Activated CD4-positive, alpha-beta T cell treated with anti-CD3 and anti-CD28 coated beads, Interleukin-2, amount 10 ng/mL, durations not matched to agents 7 days and 5 days (primary cell): ENCODE measurements at regions not wholly inside any gene's neighbourhood (a gene's known extent, or its start where the extent isn't known, plus 50 kb on each side); places are given as distances from the start of the nearest gene placed in this dataset.
A peak's percentile ranks its signal among the peaks of the same experiment; 100 is the strongest.

ENCODE experiments used
- CTCF ChIA-PET: fragments of 350-600 bp; sonication (Branson Sonifier 250); formaldehyde crosslinking; loops from one replicate; lab custom pipeline; 2021; ENCODE audit warnings: antibody characterized with exemption; lab: Charles Lee
- POLR2A ChIA-PET: fragments of 350-600 bp; sonication (Branson Sonifier 250); formaldehyde crosslinking; loops from one replicate; lab custom pipeline; 2021; ENCODE audit warnings: antibody characterized with exemption; lab: Charles Lee
- DNase-seq: peaks from one replicate; pipeline ENCODE4 v3.0.0-alpha.2; 2020
- H3K27ac Mint-ChIP-seq: one replicate; pipeline ENCODE4 v1.8.0; 2021; ENCODE audit warnings: mild to moderate bottlenecking, moderate library complexity, mixed read lengths
- H3K27me3 Mint-ChIP-seq: one replicate; pipeline ENCODE4 v1.8.0; 2021; ENCODE audit warnings: mixed read lengths
- H3K36me3 Mint-ChIP-seq: one replicate; pipeline ENCODE4 v1.8.0; 2021; ENCODE audit warnings: low read depth, mixed read lengths
- H3K4me1 Mint-ChIP-seq: one replicate; pipeline ENCODE4 v1.8.0; 2021; ENCODE audit warnings: mixed read lengths
- H3K4me3 Mint-ChIP-seq: one replicate; pipeline ENCODE4 v1.8.0; 2021; ENCODE audit warnings: mild to moderate bottlenecking, moderate library complexity, mixed read lengths
- H3K9me3 Mint-ChIP-seq: one replicate; pipeline ENCODE4 v1.8.0; 2021; ENCODE audit warnings: mixed read lengths

DNA sequence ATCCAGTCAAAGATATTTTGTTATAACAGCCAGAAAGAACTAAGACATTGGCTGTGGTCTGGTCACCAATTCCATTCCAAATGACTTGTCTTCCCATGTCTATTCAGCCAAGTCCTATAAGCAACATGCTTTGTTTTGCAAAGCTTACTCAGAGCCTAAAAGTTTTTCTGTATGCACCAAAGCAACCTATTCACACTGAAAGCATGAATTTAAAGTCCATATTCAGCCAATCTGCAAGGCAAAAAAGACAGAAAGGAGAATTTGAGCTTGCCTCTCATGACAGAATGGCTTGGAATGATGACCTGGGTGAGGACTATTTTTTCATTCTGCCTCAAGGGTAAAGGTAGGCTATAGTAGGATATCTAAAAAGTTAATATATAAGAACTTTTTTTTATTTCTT lies 323.2 kb upstream of the NOCT start:
- H3K36me3 Mint-ChIP-seq, result no peaks in the 10 kb centered on the region
- CTCF ChIA-PET, result no interaction called here
- no peak for DNase-seq
- H3K9me3 Mint-ChIP-seq, result no peaks in the 10 kb centered on the region
- POLR2A ChIA-PET, result no interaction called here
- no peaks in the 10 kb centered on the region for H3K4me1 Mint-ChIP-seq
- no peak overlapping the region for H3K27ac Mint-ChIP-seq
- H3K27me3 Mint-ChIP-seq, result no peaks in the 10 kb centered on the region
- no peak overlapping the region for H3K4me3 Mint-ChIP-seq

DNA sequence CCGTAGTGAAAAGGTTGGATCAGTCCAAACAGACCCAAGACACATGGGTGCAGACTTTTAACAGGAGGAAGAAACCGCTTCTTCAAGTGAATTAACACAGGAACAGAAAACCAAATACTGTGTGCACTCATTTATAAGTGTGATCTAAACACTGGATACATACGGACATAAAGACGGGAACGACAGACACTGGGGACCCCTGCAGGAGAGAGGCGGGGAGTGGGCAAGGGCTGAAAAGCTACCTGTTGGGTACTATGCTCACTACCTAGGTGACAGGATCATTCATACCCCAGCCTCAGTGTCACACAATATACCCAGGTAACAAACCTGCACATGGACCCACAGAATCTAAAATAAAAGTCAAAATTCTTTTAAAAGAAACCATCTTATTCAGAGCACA lies 326.0 kb upstream of the NOCT start:
- no peaks in the 10 kb centered on the region for H3K27me3 Mint-ChIP-seq
- H3K36me3 Mint-ChIP-seq, result no peaks in the 10 kb centered on the region
- no peak overlapping the region for H3K4me3 Mint-ChIP-seq
- CTCF ChIA-PET, result no interaction called here
- no peak for DNase-seq
- no peaks in the 10 kb centered on the region for H3K9me3 Mint-ChIP-seq
- POLR2A ChIA-PET, result no interaction called here
- H3K4me1 Mint-ChIP-seq, result no peaks in the 10 kb centered on the region
- no peak overlapping the region for H3K27ac Mint-ChIP-seq

DNA sequence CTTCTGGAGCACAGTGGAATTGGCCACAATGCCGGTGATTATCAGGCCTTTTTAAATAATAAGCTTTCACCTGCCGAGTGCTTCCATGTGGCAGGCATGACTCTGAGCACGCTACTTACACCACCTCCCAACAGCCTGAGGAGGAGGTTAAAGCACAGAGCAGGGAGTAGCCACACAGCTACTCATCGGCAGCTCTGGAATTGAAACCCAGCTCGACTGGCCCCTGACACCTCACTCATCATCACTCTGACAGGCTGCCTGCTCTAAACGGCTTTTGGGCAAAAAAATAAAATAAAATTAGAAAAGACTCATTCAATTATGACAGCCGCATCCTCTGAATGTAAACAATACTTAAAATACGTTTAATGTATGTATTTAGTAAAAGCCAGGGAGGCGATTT lies 326.4 kb upstream of the NOCT start:
- no peak for DNase-seq
- Mint-ChIP-seq H3K36me3 (no peaks in the 10 kb centered on the region), H3K9me3 (no peaks in the 10 kb centered on the region), H3K27me3 (no peaks in the 10 kb centered on the region), H3K27ac (no peak overlapping the region), H3K4me3 (no peak overlapping the region), H3K4me1 (no peaks in the 10 kb centered on the region)
- ChIA-PET POLR2A (no interaction called here), CTCF (no interaction called here)

DNA sequence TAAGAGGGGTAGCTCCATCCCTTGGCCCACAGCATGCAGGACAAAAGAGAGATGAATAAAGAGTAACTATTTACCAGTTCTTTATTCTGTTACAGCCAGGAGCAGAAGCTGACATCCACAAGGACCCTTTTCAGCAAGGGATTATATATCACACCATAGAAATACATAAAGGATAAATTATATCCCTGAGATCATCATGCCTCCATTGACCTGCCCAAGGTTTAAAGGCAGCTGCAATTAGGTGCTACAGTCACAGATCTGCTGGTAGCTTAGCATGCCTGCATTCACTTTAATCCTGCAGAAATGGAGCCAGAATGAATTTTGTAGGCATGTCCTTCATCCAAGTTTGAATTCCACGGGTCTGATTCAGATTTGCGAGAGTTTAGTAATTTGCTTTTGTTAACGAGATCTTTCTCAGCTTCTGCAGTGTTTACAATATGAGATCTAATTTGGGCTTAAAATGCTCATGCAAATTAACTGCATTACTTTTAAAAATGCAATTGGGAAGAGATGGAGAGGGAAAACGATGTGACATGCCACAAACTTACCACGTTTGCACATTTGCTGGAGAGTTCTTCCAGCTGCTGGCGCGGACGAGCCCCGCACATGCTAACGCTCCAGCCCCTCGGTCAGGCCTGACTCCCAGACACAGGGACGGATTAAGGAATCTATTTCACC lies 327.0 kb upstream of the NOCT start:
- Mint-ChIP-seq H3K4me3 (no peak overlapping the region), H3K9me3 (no peaks in the 10 kb centered on the region), H3K4me1 (no peaks in the 10 kb centered on the region), H3K27ac (no peak overlapping the region), H3K36me3 (no peaks in the 10 kb centered on the region), H3K27me3 (peaks cover 3% of the 10 kb centered on the region)
- DNase-seq, result no peak
- POLR2A ChIA-PET, result no interaction called here
- CTCF ChIA-PET, result interaction anchor here (0.8 kb wide), 1 partner anchor 16 kb away, joined by 3 read pairs; no protein-coding TSS in a partner anchor

DNA sequence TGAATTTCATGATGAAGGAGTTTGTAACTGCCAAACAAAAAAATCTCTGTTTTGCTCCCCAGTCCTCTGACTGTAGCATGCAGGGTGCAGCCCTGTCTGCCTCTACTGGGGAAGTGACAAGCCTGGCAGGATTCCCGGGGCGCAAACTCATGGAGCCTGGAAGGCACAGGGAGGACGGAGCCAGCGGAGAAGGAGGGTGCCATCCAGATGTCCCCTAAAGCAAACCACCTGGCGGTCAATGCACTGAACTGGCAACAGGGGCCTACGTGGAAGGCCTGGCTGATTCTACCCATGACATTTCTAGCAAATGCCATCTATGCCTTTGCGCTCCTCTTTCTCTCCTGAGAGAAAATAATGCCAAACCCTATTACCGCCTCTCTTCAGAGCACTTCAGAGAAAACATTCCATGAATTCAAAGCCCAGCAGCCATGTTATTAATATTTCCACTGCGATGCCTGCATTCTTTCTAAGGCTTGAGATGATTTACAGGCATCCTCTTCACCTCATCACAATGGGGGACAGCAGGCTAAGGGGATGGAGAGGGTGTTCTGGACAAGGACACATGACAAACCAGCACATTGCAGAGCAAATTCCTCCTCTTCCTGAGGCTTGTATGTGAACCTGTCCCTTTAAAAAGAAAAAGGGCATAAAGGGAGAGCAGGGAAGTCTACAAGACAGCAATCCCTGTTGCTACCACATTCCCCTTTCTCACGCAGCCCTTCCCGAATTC lies 329.3 kb upstream of the NOCT start:
- Mint-ChIP-seq H3K9me3 (no peaks in the 10 kb centered on the region), H3K4me1 (no peaks in the 10 kb centered on the region), H3K27ac (no peak overlapping the region), H3K27me3 (peaks cover 14% of the 10 kb centered on the region), H3K36me3 (no peaks in the 10 kb centered on the region), H3K4me3 (no peak overlapping the region)
- DNase-seq, result no peak
- ChIA-PET POLR2A (no interaction called here), CTCF (no interaction called here)

DNA sequence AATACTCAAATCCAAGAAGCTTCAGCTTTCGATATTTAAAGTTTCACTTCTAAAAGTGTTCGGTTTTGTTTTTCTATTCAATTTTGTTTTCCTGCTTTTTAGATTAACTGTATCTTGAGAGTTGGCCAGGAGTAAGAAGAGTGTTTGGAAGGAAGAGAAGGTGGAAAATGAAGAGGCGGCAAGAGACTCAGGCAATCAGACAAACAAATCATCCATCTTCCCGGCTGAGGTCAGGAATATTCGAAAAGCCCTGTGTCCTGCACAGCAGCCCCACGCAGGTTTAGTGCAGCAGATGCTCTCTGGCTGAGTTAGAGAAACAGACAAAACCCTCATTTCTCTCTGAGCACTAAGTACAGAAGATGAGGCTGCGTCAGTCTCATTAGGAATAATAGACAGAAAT lies 330.3 kb upstream of the NOCT start:
- Mint-ChIP-seq H3K27ac (no peak overlapping the region), H3K36me3 (no peaks in the 10 kb centered on the region), H3K27me3 (peaks cover 14% of the 10 kb centered on the region), H3K4me1 (no peaks in the 10 kb centered on the region), H3K4me3 (no peak overlapping the region), H3K9me3 (no peaks in the 10 kb centered on the region)
- no peak for DNase-seq
- CTCF ChIA-PET, result no interaction called here
- POLR2A ChIA-PET, result no interaction called here

DNA sequence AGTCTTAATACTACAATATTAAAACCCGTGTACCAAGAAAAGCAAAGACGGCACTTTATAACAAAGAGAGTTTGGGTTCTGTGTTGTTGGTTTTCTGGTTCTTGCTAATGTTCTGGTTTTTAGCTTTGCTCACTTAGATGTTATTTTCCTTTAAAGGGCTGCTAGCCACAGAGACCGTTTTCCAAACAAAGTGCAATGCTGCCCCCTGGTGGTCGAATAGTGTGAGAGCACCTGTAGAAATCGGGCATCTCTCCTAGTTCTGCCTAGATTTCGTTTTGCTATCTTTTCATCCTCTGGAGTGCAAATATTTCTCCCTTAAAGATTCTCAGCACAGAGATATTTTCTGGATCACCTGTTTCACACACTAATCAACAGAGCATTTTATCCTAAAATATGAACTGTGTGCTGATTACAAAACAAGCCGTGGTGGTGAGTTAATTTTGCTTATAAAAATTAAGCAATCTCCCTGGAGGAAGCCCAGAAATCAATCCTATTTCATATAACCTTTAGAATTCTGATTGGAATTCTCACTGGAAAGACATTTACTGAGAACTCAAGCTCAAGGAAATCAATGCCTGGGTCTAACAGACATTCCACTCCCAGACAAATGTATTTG lies 334.5 kb upstream of the NOCT start:
- peak; percentile 80 for DNase-seq
- H3K27ac Mint-ChIP-seq, result no peak overlapping the region
- ChIA-PET CTCF (interaction anchor here (0.8 kb wide), 1 partner anchor 14 kb away, joined by 3 read pairs; no protein-coding TSS in a partner anchor), POLR2A (no interaction called here)
- no peak overlapping the region for H3K4me3 Mint-ChIP-seq
- H3K4me1 Mint-ChIP-seq, result no peaks in the 10 kb centered on the region
- H3K27me3 Mint-ChIP-seq, result peaks cover 15% of the 10 kb centered on the region
- no peaks in the 10 kb centered on the region for H3K9me3 Mint-ChIP-seq
- no peaks in the 10 kb centered on the region for H3K36me3 Mint-ChIP-seq

DNA sequence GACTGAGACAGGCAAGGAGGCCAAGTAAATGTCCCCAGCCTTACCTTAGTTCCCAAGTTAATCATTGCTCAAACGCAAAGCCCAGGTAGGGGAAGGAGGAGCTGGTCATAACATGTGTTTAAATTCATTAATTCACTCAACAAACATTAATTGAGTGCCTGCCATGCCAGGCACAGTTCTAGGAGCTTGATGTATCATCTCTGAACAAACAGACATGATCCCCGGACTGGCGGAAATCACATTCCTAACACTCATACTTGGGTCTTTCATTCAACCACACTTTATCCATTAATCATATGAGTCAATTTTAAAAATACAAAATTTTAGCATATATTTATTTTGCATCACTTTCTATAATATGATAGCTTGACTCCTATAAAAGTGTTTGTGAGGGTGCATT lies 335.3 kb upstream of the NOCT start:
- Mint-ChIP-seq H3K9me3 (no peaks in the 10 kb centered on the region), H3K36me3 (no peaks in the 10 kb centered on the region), H3K4me1 (no peaks in the 10 kb centered on the region), H3K4me3 (no peak overlapping the region), H3K27me3 (peaks cover 15% of the 10 kb centered on the region), H3K27ac (no peak overlapping the region)
- POLR2A ChIA-PET, result no interaction called here
- CTCF ChIA-PET, result no interaction called here
- no peak for DNase-seq

DNA sequence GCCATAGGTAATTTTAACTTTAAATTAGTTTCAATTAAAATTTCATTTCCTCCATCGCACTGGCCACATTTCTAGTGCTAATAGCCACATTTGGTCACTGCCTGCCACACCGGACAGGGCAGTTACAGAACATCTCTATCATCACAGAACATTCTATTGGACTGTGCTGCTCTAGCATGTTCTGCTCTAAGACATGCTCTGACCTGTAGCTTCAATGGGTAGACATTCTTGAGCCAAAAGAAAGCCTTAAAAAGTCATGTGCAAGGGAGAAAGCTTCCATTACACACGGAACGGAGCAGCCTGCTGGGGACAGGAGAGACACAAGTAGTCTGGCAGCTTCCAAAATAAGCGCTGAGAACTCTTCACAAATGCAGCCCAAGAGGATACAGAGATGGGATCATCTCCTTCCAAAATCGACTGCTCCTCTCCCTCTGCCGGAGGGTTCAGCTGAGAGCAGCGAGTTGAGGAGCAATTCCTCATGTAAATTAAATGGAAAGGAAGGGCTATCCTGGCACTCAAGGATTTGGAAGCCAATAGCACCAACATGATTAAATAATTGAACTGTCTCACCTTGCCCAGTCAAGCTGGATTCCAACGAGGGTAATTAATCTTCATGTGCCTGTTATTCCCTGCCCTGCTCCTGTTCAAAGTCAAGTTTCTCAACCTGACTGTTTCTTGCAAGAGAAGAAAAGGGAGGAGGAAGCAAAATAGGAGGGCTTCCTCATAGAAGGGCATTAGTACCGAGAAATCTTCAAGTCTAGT lies 336.4 kb upstream of the NOCT start:
- Mint-ChIP-seq H3K4me3 (no peak overlapping the region), H3K27ac (no peak overlapping the region), H3K36me3 (no peaks in the 10 kb centered on the region), H3K4me1 (no peaks in the 10 kb centered on the region), H3K27me3 (peaks cover 15% of the 10 kb centered on the region), H3K9me3 (no peaks in the 10 kb centered on the region)
- CTCF ChIA-PET, result no interaction called here
- DNase-seq, result no peak
- POLR2A ChIA-PET, result no interaction called here

DNA sequence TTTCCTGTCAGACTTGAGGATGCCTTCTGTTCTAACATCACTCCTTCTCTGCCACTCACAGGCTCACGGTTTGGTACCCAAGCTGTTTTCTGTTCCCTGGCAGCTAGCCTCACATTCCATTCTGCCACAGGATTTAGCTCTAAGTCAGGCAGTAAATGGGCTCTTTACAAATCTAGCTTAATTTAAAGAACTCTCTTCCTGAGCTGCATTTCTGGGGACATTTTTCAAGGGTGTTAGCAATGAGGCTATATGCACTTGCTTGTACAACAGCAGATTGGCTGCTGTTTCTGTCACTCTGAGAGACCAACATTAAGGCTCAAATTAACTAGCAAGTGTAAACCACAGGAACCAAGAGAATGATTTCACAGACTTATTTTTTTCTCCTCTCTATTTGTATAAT lies 337.8 kb upstream of the NOCT start:
- no peak for DNase-seq
- H3K27me3 Mint-ChIP-seq, result peaks cover 7% of the 10 kb centered on the region
- no peaks in the 10 kb centered on the region for H3K9me3 Mint-ChIP-seq
- no peaks in the 10 kb centered on the region for H3K36me3 Mint-ChIP-seq
- H3K4me3 Mint-ChIP-seq, result no peak overlapping the region
- no peaks in the 10 kb centered on the region for H3K4me1 Mint-ChIP-seq
- CTCF ChIA-PET, result no interaction called here
- POLR2A ChIA-PET, result no interaction called here
- H3K27ac Mint-ChIP-seq, result no peak overlapping the region

DNA sequence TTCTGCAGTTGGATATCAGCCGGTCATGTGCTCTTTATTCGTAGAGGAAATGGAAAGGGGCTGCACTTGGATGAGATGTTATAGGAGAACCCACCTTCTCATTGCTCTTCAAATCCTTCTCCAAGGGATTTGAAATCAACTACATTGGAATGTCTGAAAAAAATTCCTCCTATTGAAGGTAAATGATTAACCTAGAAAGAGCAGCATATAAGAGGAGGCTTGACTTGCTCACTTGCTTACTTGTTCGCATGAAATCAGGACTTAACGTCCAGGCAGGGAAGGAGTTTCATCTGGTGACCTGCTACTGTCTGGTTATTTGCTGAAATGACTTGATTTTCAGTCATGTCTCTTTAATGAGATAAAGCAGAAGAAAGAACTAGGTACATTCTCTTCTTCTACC lies 338.4 kb upstream of the NOCT start:
- Mint-ChIP-seq H3K4me3 (no peak overlapping the region), H3K36me3 (no peaks in the 10 kb centered on the region), H3K9me3 (no peaks in the 10 kb centered on the region), H3K4me1 (no peaks in the 10 kb centered on the region), H3K27ac (no peak overlapping the region), H3K27me3 (peaks cover 4% of the 10 kb centered on the region)
- no peak for DNase-seq
- POLR2A ChIA-PET, result no interaction called here
- CTCF ChIA-PET, result no interaction called here

DNA sequence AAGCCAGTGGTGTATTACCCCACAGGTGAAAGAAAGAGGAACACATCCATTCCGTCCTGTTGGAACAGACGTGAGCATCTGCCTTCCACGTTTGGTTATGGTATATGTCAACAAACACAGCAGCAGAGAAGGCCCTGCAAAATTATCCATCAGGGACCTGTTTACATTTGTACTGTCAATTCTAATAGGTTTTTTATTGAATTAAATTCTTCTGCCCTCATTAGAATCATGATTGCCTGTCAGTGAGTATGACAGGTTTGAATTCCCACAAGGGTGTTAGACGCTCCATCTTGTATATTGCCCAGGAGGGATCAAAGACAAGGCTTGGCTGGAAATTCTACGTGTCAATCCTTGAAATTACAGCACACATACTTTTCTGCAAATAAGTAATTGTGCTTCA lies 339.9 kb upstream of the NOCT start:
- no peak overlapping the region for H3K4me3 Mint-ChIP-seq
- DNase-seq, result no peak
- ChIA-PET CTCF (no interaction called here), POLR2A (no interaction called here)
- H3K27me3 Mint-ChIP-seq, result peaks cover 4% of the 10 kb centered on the region
- H3K9me3 Mint-ChIP-seq, result no peaks in the 10 kb centered on the region
- H3K36me3 Mint-ChIP-seq, result no peaks in the 10 kb centered on the region
- H3K4me1 Mint-ChIP-seq, result no peaks in the 10 kb centered on the region
- H3K27ac Mint-ChIP-seq, result no peak overlapping the region

DNA sequence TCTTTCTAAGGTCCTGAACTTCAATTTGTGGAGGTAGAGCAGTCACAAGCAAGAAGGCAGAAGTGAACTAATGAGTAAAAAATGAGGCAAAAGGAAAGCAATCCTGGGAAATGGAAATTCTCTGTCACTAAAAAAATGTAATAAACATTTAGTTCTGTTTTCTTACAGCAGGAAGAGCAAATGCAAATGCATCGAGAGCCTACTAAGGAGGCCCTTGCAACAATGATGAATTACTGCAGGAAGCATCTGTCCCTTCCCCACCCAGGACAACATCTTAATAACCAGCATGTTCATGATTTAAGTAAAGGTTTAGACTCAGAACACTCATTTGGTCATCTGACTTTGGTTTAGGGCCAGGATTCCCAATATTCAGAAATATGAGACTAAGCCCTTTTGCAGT lies 341.4 kb upstream of the NOCT start:
- Mint-ChIP-seq H3K9me3 (no peaks in the 10 kb centered on the region), H3K27me3 (peaks cover 4% of the 10 kb centered on the region), H3K36me3 (no peaks in the 10 kb centered on the region), H3K4me1 (no peaks in the 10 kb centered on the region), H3K27ac (no peak overlapping the region), H3K4me3 (no peak overlapping the region)
- no peak for DNase-seq
- ChIA-PET CTCF (interaction anchor here (0.6 kb wide), 1 partner anchor 99 kb away, joined by 4 read pairs; no protein-coding TSS in a partner anchor), POLR2A (no interaction called here)
